ENCODE measurements at regions not wholly inside any gene's neighbourhood (a gene's known extent, or its start where the extent isn't known, plus 50 kb on each side); places are given as distances from the start of the nearest gene placed in this dataset.

- no peak overlapping the region for H3K4me3 Mint-ChIP-seq
- no peaks in the 10 kb centered on the region for H3K36me3 Mint-ChIP-seq
- no peaks in the 10 kb centered on the region for H3K9me3 Mint-ChIP-seq
- DNase-seq = no peak
- peaks cover 24% of the 10 kb centered on the region for H3K4me1 Mint-ChIP-seq
- no peak overlapping the region for H3K27ac Mint-ChIP-seq
- CTCF ChIA-PET = no interaction called here
- no peaks in the 10 kb centered on the region for H3K27me3 Mint-ChIP-seq
Observed at GRCh38 chr2:234143896-234144295, 93.4 kb downstream of the SPP2 start.

- Mint-ChIP-seq H3K9me3 (no peaks in the 10 kb centered on the region), H3K4me3 (no peak overlapping the region), H3K36me3 (no peaks in the 10 kb centered on the region), H3K4me1 (peaks cover 16% of the 10 kb centered on the region), H3K27ac (no peak overlapping the region), H3K27me3 (no peaks in the 10 kb centered on the region)
- CTCF ChIA-PET = interaction anchor here (1.2 to 2.5 kb wide), 2 partner anchors 11 to 403 kb away, joined by 3 to 13 read pairs; no protein-coding TSS in a partner anchor
- DNase-seq = no peak
Observed at GRCh38 chr2:234142530-234142929, 92.0 kb downstream of the SPP2 start.

- no peak overlapping the region for H3K27ac Mint-ChIP-seq
- no peak for DNase-seq
- peaks cover 27% of the 10 kb centered on the region for H3K4me1 Mint-ChIP-seq
- no peak overlapping the region for H3K4me3 Mint-ChIP-seq
- no peaks in the 10 kb centered on the region for H3K9me3 Mint-ChIP-seq
- no peaks in the 10 kb centered on the region for H3K27me3 Mint-ChIP-seq
- CTCF ChIA-PET = interaction anchor here (1.4 kb wide), 1 partner anchor 150 kb away, joined by 3 read pairs; no protein-coding TSS in a partner anchor
- H3K36me3 Mint-ChIP-seq = peaks cover 2% of the 10 kb centered on the region
Observed at GRCh38 chr2:234139755-234140154, 89.3 kb downstream of the SPP2 start.

- peaks cover 2% of the 10 kb centered on the region for H3K36me3 Mint-ChIP-seq
- DNase-seq = no peak
- no peak overlapping the region for H3K27ac Mint-ChIP-seq
Observed at GRCh38 chr2:234138836-234139235, 88.3 kb downstream of the SPP2 start.

GRCh38 chr2:234137400-234138014 is 87.0 kb downstream of the SPP2 start:
- no peak for DNase-seq
- CTCF ChIA-PET = interaction anchor here (1.0 to 3.8 kb wide), 5 partner anchors 147 to 364 kb away, joined by 3 to 66 read pairs (median 4); no protein-coding TSS in a partner anchor
- H3K27me3 Mint-ChIP-seq = peaks cover 10% of the 10 kb centered on the region
- peaks cover 2% of the 10 kb centered on the region for H3K36me3 Mint-ChIP-seq
- H3K9me3 Mint-ChIP-seq = no peaks in the 10 kb centered on the region
- H3K4me3 Mint-ChIP-seq = no peak overlapping the region
- no peak overlapping the region for H3K27ac Mint-ChIP-seq
- peaks cover 27% of the 10 kb centered on the region for H3K4me1 Mint-ChIP-seq

More at GRCh38 chr2:234138836-234139235, 88.3 kb downstream of the SPP2 start:
- H3K27me3 Mint-ChIP-seq = peaks cover 8% of the 10 kb centered on the region
- H3K4me1 Mint-ChIP-seq = peaks cover 27% of the 10 kb centered on the region
- H3K9me3 Mint-ChIP-seq = no peaks in the 10 kb centered on the region
- CTCF ChIA-PET = interaction anchor here (0.6 to 1.4 kb wide), 2 partner anchors 151 to 169 kb away, joined by 3 read pairs; no protein-coding TSS in a partner anchor
- no peak overlapping the region for H3K4me3 Mint-ChIP-seq

GRCh38 chr2:234136461-234136860 is 86.0 kb downstream of the SPP2 start:
- CTCF ChIA-PET = interaction anchor here (0.6 to 4.1 kb wide), 10 partner anchors 36 to 409 kb away, joined by 3 to 66 read pairs (median 11); partner anchors contain the start of gene ARL4C
- Mint-ChIP-seq H3K27me3 (peaks cover 13% of the 10 kb centered on the region), H3K36me3 (peaks cover 2% of the 10 kb centered on the region), H3K4me3 (no peak overlapping the region), H3K9me3 (no peaks in the 10 kb centered on the region), H3K4me1 (peaks cover 27% of the 10 kb centered on the region), H3K27ac (peak overlapping the region; percentile 19)
- DNase-seq = peak; percentile 32

- Mint-ChIP-seq H3K36me3 (peaks cover 2% of the 10 kb centered on the region), H3K9me3 (no peaks in the 10 kb centered on the region), H3K4me3 (no peak overlapping the region), H3K27ac (peak overlapping the region; percentile 34), H3K4me1 (peaks cover 27% of the 10 kb centered on the region), H3K27me3 (peaks cover 19% of the 10 kb centered on the region)
- CTCF ChIA-PET = interaction anchor here (0.7 to 4.1 kb wide), 29 partner anchors 10 to 409 kb away, joined by 3 to 66 read pairs (median 4); partner anchors contain the start of gene ARL4C
- DNase-seq = peak; percentile 66
Observed at GRCh38 chr2:234135750-234136221, 85.3 kb downstream of the SPP2 start.

GRCh38 chr2:234134496-234134895 is 84.0 kb downstream of the SPP2 start:
- no peaks in the 10 kb centered on the region for H3K9me3 Mint-ChIP-seq
- peaks cover 22% of the 10 kb centered on the region for H3K27me3 Mint-ChIP-seq
- CTCF ChIA-PET = interaction anchor here (1.1 to 4.1 kb wide), 4 partner anchors 151 to 411 kb away, joined by 4 to 66 read pairs (median 42); no protein-coding TSS in a partner anchor
- H3K4me1 Mint-ChIP-seq = peaks cover 27% of the 10 kb centered on the region
- no peak overlapping the region for H3K4me3 Mint-ChIP-seq
- no peak overlapping the region for H3K27ac Mint-ChIP-seq
- peaks cover 2% of the 10 kb centered on the region for H3K36me3 Mint-ChIP-seq
- no peak for DNase-seq

- Mint-ChIP-seq H3K4me1 (peaks cover 27% of the 10 kb centered on the region), H3K9me3 (no peaks in the 10 kb centered on the region), H3K36me3 (peaks cover 2% of the 10 kb centered on the region), H3K27ac (no peak overlapping the region), H3K27me3 (peaks cover 27% of the 10 kb centered on the region), H3K4me3 (no peak overlapping the region)
- CTCF ChIA-PET = interaction anchor here (0.6 to 4.1 kb wide), 4 partner anchors 11 to 412 kb away, joined by 3 to 60 read pairs (median 14); no protein-coding TSS in a partner anchor
- no peak for DNase-seq
Observed at GRCh38 chr2:234133004-234133403, 82.5 kb downstream of the SPP2 start.

- CTCF ChIA-PET = interaction anchor here (0.6 to 2.7 kb wide), 6 partner anchors 11 to 414 kb away, joined by 3 to 13 read pairs (median 4); no protein-coding TSS in a partner anchor
- peaks cover 31% of the 10 kb centered on the region for H3K27me3 Mint-ChIP-seq
Observed at GRCh38 chr2:234130777-234131181, 80.3 kb downstream of the SPP2 start.

GRCh38 chr2:234128606-234129005 is 78.1 kb downstream of the SPP2 start:
- CTCF ChIA-PET = no interaction called here
- DNase-seq = no peak
- Mint-ChIP-seq H3K4me1 (no peaks in the 10 kb centered on the region), H3K27ac (no peak overlapping the region), H3K4me3 (no peak overlapping the region), H3K36me3 (no peaks in the 10 kb centered on the region), H3K9me3 (no peaks in the 10 kb centered on the region), H3K27me3 (peaks cover 30% of the 10 kb centered on the region)

More at GRCh38 chr2:234130777-234131181, 80.3 kb downstream of the SPP2 start:
- H3K9me3 Mint-ChIP-seq = no peaks in the 10 kb centered on the region
- no peak for DNase-seq
- H3K36me3 Mint-ChIP-seq = no peaks in the 10 kb centered on the region
- H3K4me1 Mint-ChIP-seq = peaks cover 6% of the 10 kb centered on the region
- H3K27ac Mint-ChIP-seq = no peak overlapping the region
- H3K4me3 Mint-ChIP-seq = no peak overlapping the region

Measured in activated naive CD4-positive, alpha-beta T cell treated with anti-CD3 and anti-CD28 coated beads, Interleukin-2, amount 10 ng/mL, durations not matched to agents 7 days and 5 days (primary cell).